Neural progenitor cell (in vitro differentiated cells): ENCODE measurements at regions not wholly inside any gene's neighbourhood (a gene's known extent, or its start where the extent isn't known, plus 50 kb on each side); places are given as distances from the start of the nearest gene placed in this dataset.

Source experiments
- CTCF ChIP-seq: fragments of 200-600 bp; sonication (generic); IDR thresholded peaks from 2 replicates; pipeline ENCODE4 v1.5.1; 2017; ENCODE audit warnings: antibody characterized with exemption, mild to moderate bottlenecking
- EZH2 ChIP-seq: fragments of 200-600 bp; sonication (generic); IDR thresholded peaks from 2 replicates; pipeline ENCODE4 v1.6.1; 2017; ENCODE audit warnings: antibody characterized with exemption, mild to moderate bottlenecking, moderate library complexity
- EZH2phosphoT487 ChIP-seq: fragments of 200-600 bp; sonication (generic); IDR thresholded peaks from 2 replicates; pipeline ENCODE4 v1.6.1; 2017; ENCODE audit warnings: antibody characterized with exemption

- TF ChIP-seq CTCF (no peak), EZH2 (no peak), EZH2phosphoT487 (no peak)
Measured at GRCh38 chr6:19417713-19418112, 419.5 kb upstream of the ID4 start.
